ENCODE measurements at regions not wholly inside any gene's neighbourhood (a gene's known extent, or its start where the extent isn't known, plus 50 kb on each side); places are given as distances from the start of the nearest gene placed in this dataset.

GRCh38 chr2:60628026-60628425, 74.6 kb upstream of the BCL11A start:
- TF ChIP-seq, protein P1, sequence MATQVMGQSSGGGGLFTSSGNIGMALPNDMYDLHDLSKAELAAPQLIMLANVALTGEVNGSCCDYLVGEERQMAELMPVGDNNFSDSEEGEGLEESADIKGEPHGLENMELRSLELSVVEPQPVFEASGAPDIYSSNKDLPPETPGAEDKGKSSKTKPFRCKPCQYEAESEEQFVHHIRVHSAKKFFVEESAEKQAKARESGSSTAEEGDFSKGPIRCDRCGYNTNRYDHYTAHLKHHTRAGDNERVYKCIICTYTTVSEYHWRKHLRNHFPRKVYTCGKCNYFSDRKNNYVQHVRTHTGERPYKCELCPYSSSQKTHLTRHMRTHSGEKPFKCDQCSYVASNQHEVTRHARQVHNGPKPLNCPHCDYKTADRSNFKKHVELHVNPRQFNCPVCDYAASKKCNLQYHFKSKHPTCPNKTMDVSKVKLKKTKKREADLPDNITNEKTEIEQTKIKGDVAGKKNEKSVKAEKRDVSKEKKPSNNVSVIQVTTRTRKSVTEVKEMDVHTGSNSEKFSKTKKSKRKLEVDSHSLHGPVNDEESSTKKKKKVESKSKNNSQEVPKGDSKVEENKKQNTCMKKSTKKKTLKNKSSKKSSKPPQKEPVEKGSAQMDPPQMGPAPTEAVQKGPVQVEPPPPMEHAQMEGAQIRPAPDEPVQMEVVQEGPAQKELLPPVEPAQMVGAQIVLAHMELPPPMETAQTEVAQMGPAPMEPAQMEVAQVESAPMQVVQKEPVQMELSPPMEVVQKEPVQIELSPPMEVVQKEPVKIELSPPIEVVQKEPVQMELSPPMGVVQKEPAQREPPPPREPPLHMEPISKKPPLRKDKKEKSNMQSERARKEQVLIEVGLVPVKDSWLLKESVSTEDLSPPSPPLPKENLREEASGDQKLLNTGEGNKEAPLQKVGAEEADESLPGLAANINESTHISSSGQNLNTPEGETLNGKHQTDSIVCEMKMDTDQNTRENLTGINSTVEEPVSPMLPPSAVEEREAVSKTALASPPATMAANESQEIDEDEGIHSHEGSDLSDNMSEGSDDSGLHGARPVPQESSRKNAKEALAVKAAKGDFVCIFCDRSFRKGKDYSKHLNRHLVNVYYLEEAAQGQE (tag by site-specific recombination; IDR thresholded peaks at IDR 0.05), result no peak
- TF ChIP-seq CTCF (tag by site-specific recombination; IDR thresholded peaks at IDR 0.05), result no peak
- no peak for TF ChIP-seq ZNF777 (tag by site-specific recombination; IDR thresholded peaks at IDR 0.05; ENCODE audit: borderline replicate concordance)
- TF ChIP-seq ZNF701 (tag by site-specific recombination; IDR thresholded peaks at IDR 0.05), result no peak
- no peak for TF ChIP-seq ZSCAN16 (tag by site-specific recombination; IDR thresholded peaks at IDR 0.05)
- no peak for TF ChIP-seq KLF8 (tag by site-specific recombination; IDR thresholded peaks at IDR 0.05)
- TF ChIP-seq ZBTB1 (tag by site-specific recombination; IDR thresholded peaks at IDR 0.05), result no peak
- TF ChIP-seq YY1 (tag by site-specific recombination; IDR thresholded peaks at IDR 0.05), result no peak
- no peak for TF ChIP-seq ZNF175 (tag by site-specific recombination; IDR thresholded peaks at IDR 0.05)
- TF ChIP-seq, protein P2, sequence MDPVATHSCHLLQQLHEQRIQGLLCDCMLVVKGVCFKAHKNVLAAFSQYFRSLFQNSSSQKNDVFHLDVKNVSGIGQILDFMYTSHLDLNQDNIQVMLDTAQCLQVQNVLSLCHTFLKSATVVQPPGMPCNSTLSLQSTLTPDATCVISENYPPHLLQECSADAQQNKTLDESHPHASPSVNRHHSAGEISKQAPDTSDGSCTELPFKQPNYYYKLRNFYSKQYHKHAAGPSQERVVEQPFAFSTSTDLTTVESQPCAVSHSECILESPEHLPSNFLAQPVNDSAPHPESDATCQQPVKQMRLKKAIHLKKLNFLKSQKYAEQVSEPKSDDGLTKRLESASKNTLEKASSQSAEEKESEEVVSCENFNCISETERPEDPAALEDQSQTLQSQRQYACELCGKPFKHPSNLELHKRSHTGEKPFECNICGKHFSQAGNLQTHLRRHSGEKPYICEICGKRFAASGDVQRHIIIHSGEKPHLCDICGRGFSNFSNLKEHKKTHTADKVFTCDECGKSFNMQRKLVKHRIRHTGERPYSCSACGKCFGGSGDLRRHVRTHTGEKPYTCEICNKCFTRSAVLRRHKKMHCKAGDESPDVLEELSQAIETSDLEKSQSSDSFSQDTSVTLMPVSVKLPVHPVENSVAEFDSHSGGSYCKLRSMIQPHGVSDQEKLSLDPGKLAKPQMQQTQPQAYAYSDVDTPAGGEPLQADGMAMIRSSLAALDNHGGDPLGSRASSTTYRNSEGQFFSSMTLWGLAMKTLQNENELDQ (tag by site-specific recombination; IDR thresholded peaks at IDR 0.05; ENCODE audit: low read depth), result no peak
- no peak for TF ChIP-seq ZBTB8A (tag by site-specific recombination; IDR thresholded peaks at IDR 0.05)
- TF ChIP-seq RBAK (tag by site-specific recombination; IDR thresholded peaks at IDR 0.05), result no peak

Measured in HEK293 (cell line).